ENCODE measurements at regions not wholly inside any gene's neighbourhood (a gene's known extent, or its start where the extent isn't known, plus 50 kb on each side); places are given as distances from the start of the nearest gene placed in this dataset.

GRCh38 chr2:209076151-209076550, 347.7 kb upstream of the MAP2 start:
- TF ChIP-seq, protein P1, sequence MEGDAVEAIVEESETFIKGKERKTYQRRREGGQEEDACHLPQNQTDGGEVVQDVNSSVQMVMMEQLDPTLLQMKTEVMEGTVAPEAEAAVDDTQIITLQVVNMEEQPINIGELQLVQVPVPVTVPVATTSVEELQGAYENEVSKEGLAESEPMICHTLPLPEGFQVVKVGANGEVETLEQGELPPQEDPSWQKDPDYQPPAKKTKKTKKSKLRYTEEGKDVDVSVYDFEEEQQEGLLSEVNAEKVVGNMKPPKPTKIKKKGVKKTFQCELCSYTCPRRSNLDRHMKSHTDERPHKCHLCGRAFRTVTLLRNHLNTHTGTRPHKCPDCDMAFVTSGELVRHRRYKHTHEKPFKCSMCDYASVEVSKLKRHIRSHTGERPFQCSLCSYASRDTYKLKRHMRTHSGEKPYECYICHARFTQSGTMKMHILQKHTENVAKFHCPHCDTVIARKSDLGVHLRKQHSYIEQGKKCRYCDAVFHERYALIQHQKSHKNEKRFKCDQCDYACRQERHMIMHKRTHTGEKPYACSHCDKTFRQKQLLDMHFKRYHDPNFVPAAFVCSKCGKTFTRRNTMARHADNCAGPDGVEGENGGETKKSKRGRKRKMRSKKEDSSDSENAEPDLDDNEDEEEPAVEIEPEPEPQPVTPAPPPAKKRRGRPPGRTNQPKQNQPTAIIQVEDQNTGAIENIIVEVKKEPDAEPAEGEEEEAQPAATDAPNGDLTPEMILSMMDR (conservative IDR thresholded peaks at IDR 0.05): no peak
- no peak for TF ChIP-seq ZFX (IDR thresholded peaks at IDR 0.05)
- no peak overlapping the region for H3K27ac ChIP-seq

DNA sequence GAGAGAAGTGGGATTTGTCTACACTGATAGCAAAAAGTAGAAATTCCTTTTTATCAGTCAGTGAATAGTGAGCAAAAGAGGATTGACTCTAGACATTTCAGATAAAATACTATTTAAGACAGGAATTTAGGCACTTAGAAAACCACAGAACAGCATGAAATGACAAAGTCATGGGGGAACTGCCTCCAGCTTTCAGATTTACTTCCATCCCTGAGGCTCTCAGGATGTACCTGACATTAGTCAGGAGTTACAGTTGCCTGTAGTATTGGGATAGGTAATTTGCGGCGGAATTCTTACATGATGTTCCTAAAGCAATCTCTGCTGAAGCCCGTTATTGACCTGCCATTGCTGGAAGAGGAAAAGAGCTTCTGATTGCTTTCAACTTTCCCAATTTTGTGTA, 337.1 kb upstream of the MAP2 start:
- TF ChIP-seq, protein P1 (conservative IDR thresholded peaks at IDR 0.05): no peak
- TF ChIP-seq ZFX (IDR thresholded peaks at IDR 0.05): no peak
- no peak overlapping the region for H3K27ac ChIP-seq

DNA sequence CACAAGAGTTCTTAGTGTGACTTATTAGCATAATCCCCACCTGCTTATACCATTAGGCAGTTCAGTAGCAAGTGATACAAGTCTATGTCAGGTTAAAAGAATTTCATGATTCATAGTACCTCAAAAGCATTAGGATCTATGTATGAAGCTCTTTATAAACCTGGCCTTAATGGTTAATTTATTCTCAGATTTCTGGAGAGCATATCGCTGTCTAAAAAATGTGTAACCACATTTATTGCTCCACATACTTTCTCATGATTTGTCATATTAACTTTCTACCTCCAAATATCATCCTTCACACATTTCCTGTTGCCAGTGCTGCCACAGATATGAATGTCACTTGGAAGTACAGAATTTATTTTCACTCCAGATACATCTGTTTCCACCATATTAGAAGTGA, 332.8 kb upstream of the MAP2 start:
- TF ChIP-seq, protein P1 (conservative IDR thresholded peaks at IDR 0.05): no peak
- no peak overlapping the region for H3K27ac ChIP-seq

- no peak overlapping the region for H3K27ac ChIP-seq
- TF ChIP-seq ZFX (IDR thresholded peaks at IDR 0.05): no peak
- TF ChIP-seq, protein P1 (conservative IDR thresholded peaks at IDR 0.05): no peak
These were observed 329.6 kb upstream of the MAP2 start for GRCh38 chr2:209094221-209094620.

DNA sequence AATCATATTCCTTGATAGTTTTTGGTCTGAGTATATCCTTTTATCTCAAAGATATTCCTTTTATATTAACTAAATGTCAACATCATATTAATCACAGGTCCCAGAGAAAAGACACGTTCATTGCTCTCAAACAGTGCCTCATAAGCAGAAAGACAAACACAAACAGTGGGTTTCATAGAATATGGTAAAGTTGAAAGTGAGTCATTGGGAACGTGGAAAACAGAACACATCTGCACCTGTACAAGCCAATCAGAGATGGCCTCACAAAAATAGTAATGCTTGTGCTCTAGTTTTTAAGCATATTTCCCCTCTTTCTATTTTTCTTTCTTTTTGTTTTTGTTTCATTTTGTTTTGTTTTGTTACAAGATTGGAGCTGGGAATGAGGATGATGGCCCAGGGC, 328.4 kb upstream of the MAP2 start:
- no peak overlapping the region for H3K27ac ChIP-seq
- TF ChIP-seq, protein P1 (conservative IDR thresholded peaks at IDR 0.05): no peak

- TF ChIP-seq, protein P1 (conservative IDR thresholded peaks at IDR 0.05): no peak
- TF ChIP-seq ZFX (IDR thresholded peaks at IDR 0.05): no peak
These were observed 326.7 kb upstream of the MAP2 start for GRCh38 chr2:209097168-209097567.

GRCh38 chr2:209102319-209102718, 321.5 kb upstream of the MAP2 start:
- no peak for TF ChIP-seq ZFX (IDR thresholded peaks at IDR 0.05)
- TF ChIP-seq, protein P1 (conservative IDR thresholded peaks at IDR 0.05): no peak
- no peak overlapping the region for H3K27ac ChIP-seq

More at GRCh38 chr2:209097168-209097567, 326.7 kb upstream of the MAP2 start:
- no peak overlapping the region for H3K27ac ChIP-seq
